SU-DHL-6 (cell line): ENCODE measurements at regions not wholly inside any gene's neighbourhood (a gene's known extent, or its start where the extent isn't known, plus 50 kb on each side); places are given as distances from the start of the nearest gene placed in this dataset.

Experiments used
- H2AFZ ChIP-seq: fragments of 200-600 bp; sonication (generic); 2 replicates; pipeline ENCODE4 v1.6.1; 2014; ENCODE audit warnings: low read depth, mild to moderate bottlenecking, moderate library complexity, mixed read lengths, antibody characterized with exemption, low read length; ENCODE audit not compliant: severe bottlenecking
- H3F3A ChIP-seq: fragments of 200-600 bp; shearing (Covaris generic); 2 replicates; pipeline ENCODE4 v1.6.0; 2016; ENCODE audit warnings: antibody characterized with exemption, mild to moderate bottlenecking; ENCODE audit not compliant: insufficient read depth
- H3K27ac ChIP-seq: fragments of 200-600 bp; sonication (generic); 2 replicates; pipeline ENCODE4 v1.5.1; 2016; ENCODE audit warnings: low read depth, mild to moderate bottlenecking, low read length, moderate library complexity, mixed read lengths
- H3K27me3 ChIP-seq: fragments of 200-600 bp; sonication (generic), shearing (Covaris generic); 2 replicates; pipeline ENCODE4 v1.6.0; 2014; ENCODE audit warnings: mild to moderate bottlenecking, low read length
- H3K36me3 ChIP-seq: fragments of 200-600 bp; sonication (generic); 2 replicates; pipeline ENCODE4 v1.6.1; 2014; ENCODE audit warnings: mild to moderate bottlenecking, low read length, mixed read lengths
- H3K4me2 ChIP-seq: fragments of 300-600, 200-600 bp; shearing (Covaris generic), sonication (generic); 2 replicates; pipeline ENCODE4 v1.6.0; 2014; ENCODE audit warnings: low read length, low read depth, mild to moderate bottlenecking; ENCODE audit not compliant: poor library complexity, severe bottlenecking
- H3K4me3 ChIP-seq: fragments of 200-600 bp; sonication (generic); 2 replicates; pipeline ENCODE4 v1.5.1; 2014; ENCODE audit warnings: antibody characterized with exemption, low read length, mild to moderate bottlenecking, mixed read lengths; ENCODE audit not compliant: insufficient read depth, poor library complexity, severe bottlenecking
- H3K79me2 ChIP-seq: fragments of 200-600 bp; sonication (generic); 2 replicates; pipeline ENCODE4 v1.6.1; 2014; ENCODE audit warnings: mild to moderate bottlenecking, low read length, moderate library complexity; ENCODE audit not compliant: insufficient read depth
- H3K9ac ChIP-seq: fragments of 200-600 bp; sonication (generic); 2 replicates; pipeline ENCODE4 v1.7.0; 2014; ENCODE audit warnings: mild to moderate bottlenecking, low read length
- H3K9me2 ChIP-seq: fragments of 200-600 bp; sonication (generic); replicated peaks from 2 replicates; pipeline ENCODE4 v1.6.1; 2014; ENCODE audit warnings: low read length; ENCODE audit not compliant: insufficient read depth
- H3K9me3 ChIP-seq: fragments of 200-600 bp; sonication (generic); 2 replicates; pipeline ENCODE4 v1.6.1; 2014; ENCODE audit warnings: low read length, mixed read lengths; ENCODE audit not compliant: insufficient read depth
- H4K20me1 ChIP-seq: fragments of 200-600 bp; sonication (generic); 2 replicates; pipeline ENCODE4 v1.6.1; 2014; ENCODE audit warnings: low read depth, mild to moderate bottlenecking, antibody characterized with exemption, low read length, moderate library complexity, mixed read lengths
- CTCF ChIP-seq: fragments of 200-600 bp; sonication (generic); IDR thresholded peaks from one replicate; pipeline ENCODE4 v1.5.1; 2017; ENCODE audit warnings: antibody characterized with exemption, mild to moderate bottlenecking, low read length, moderate library complexity; ENCODE audit not compliant: insufficient read depth, poor library complexity, severe bottlenecking
- EZH2phosphoT487 ChIP-seq: fragments of 200-600 bp; sonication (generic), shearing (Covaris generic); conservative IDR thresholded peaks from 2 replicates; pipeline ENCODE4 v1.6.1; 2018; ENCODE audit warnings: mild to moderate bottlenecking, antibody characterized with exemption, low read length, moderate library complexity, mixed read lengths

GRCh38 chr1:194081444-194081843 is 895.0 kb upstream of the B3GALT2 start:
- H3K79me2 ChIP-seq = no peaks in the 10 kb centered on the region
- H3K27ac ChIP-seq = no peak overlapping the region
- H3K4me3 ChIP-seq = no peak overlapping the region
- no peaks in the 10 kb centered on the region for H3F3A ChIP-seq
- TF ChIP-seq EZH2phosphoT487 = no peak
- TF ChIP-seq CTCF = no peak
- no peaks in the 10 kb centered on the region; the same call in 1 of the 2 replicates for H3K9me3 ChIP-seq
- no peak overlapping the region for H2AFZ ChIP-seq
- no peaks in the 10 kb centered on the region for H3K36me3 ChIP-seq
- no peaks in the 10 kb centered on the region for H4K20me1 ChIP-seq
- no peaks in the 10 kb centered on the region for H3K27me3 ChIP-seq
- no peaks in the 10 kb centered on the region for H3K9me2 ChIP-seq
- no peak overlapping the region for H3K4me2 ChIP-seq
- H3K9ac ChIP-seq = no peak overlapping the region

- Histone ChIP-seq H4K20me1 (no peaks in the 10 kb centered on the region), H3F3A (no peaks in the 10 kb centered on the region), H3K4me3 (no peak overlapping the region), H3K4me2 (no peak overlapping the region), H3K27me3 (no peaks in the 10 kb centered on the region), H2AFZ (no peak overlapping the region), H3K27ac (no peak overlapping the region), H3K9ac (no peak overlapping the region), H3K9me2 (no peaks in the 10 kb centered on the region), H3K36me3 (no peaks in the 10 kb centered on the region), H3K79me2 (no peaks in the 10 kb centered on the region), H3K9me3 (no peaks in the 10 kb centered on the region; the same call in 1 of the 2 replicates)
- no peak for TF ChIP-seq CTCF
- TF ChIP-seq EZH2phosphoT487 = no peak
Observed at GRCh38 chr1:194080826-194081225, 894.4 kb upstream of the B3GALT2 start.

GRCh38 chr1:194078765-194079164 is 892.4 kb upstream of the B3GALT2 start:
- H3K9me3 ChIP-seq = no peaks in the 10 kb centered on the region; the same call in 1 of the 2 replicates
- H3K4me2 ChIP-seq = no peak overlapping the region
- no peak overlapping the region for H3K4me3 ChIP-seq
- no peak overlapping the region for H2AFZ ChIP-seq
- TF ChIP-seq CTCF (no peak), EZH2phosphoT487 (no peak)
- no peaks in the 10 kb centered on the region for H3F3A ChIP-seq
- no peaks in the 10 kb centered on the region for H4K20me1 ChIP-seq
- H3K9ac ChIP-seq = no peak overlapping the region
- H3K27me3 ChIP-seq = no peaks in the 10 kb centered on the region
- no peak overlapping the region for H3K27ac ChIP-seq
- H3K36me3 ChIP-seq = no peaks in the 10 kb centered on the region
- H3K9me2 ChIP-seq = no peaks in the 10 kb centered on the region
- H3K79me2 ChIP-seq = no peaks in the 10 kb centered on the region
